ENCODE measurements at regions not wholly inside any gene's neighbourhood (a gene's known extent, or its start where the extent isn't known, plus 50 kb on each side); places are given as distances from the start of the nearest gene placed in this dataset.

GRCh38 chr12:82149045-82149444 lies 209.1 kb downstream of the CCDC59 start:
- no peak for DNase-seq

DNA sequence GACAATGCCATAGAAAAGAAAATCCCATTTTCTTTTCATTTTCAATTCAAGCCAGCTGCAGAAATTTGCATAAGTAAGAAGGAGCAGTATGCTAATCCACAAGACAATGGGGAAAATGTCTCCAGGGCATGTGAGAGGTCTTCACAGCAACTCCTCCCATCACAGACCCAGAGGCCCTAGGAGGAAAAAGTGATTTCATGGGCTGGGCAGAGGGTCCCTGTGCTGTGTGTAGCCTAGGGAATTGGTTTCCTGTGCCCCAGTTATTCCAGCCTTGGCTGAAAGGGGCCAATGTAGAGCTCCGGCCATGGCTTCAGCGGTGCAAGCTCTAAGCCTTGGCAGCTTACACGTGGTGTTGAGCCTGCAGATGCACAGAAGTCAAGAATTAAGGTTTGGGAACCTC lies 211.4 kb downstream of the CCDC59 start:
- DNase-seq = no peak

GRCh38 chr12:82144505-82144904 lies 213.7 kb downstream of the CCDC59 start:
- DNase-seq = no peak

DNA sequence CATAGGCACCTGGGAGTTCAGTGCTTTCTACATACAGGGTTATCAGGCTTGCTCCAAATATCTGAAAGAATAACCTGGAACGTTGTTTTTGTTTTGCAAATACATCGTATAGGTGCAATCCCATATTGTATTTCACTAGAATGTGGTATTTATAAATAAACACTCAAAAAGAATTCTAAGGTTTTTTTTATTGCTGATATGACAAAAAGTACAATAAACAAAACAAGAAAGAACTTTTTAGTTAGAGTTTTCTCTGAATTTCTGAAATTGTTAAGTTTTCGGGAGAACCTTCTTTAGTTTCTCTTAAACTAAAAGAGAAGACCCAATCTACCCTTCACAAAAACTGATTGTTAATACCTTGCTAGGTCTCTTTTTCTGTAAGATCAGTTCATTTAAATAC lies 225.8 kb downstream of the CCDC59 start:
- no peak for DNase-seq

GRCh38 chr12:82130762-82131161 lies 227.4 kb downstream of the CCDC59 start:
- DNase-seq = no peak

GRCh38 chr12:82124711-82125380 lies 233.3 kb downstream of the CCDC59 start:
- DNase-seq = no peak

- no peak for DNase-seq
These were observed 236.6 kb downstream of the CCDC59 start for GRCh38 chr12:82121545-82121944.

GRCh38 chr12:82120901-82121300 lies 237.3 kb downstream of the CCDC59 start:
- no peak for DNase-seq

GRCh38 chr12:82109243-82109642 lies 248.9 kb downstream of the CCDC59 start:
- no peak for DNase-seq

GRCh38 chr12:82108615-82109014 lies 249.6 kb downstream of the CCDC59 start:
- no peak for DNase-seq

DNA sequence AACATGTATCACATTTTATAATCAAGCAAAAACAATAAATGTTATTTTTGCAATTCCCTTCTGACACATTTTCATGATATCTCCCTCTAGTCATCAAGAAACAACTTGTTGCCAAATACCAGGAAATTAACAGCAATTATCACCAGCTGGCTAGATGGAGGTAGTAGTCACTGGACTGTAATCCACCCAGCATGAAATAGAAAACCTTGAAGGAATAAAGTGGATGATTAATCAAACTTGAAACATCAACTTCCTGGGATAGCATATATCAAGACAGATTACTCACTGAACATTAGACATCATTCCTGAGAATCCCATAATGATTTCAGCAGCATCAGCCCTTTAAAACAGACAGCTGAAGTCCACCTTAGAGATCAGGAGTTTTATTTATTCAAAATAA lies 259.0 kb downstream of the CCDC59 start:
- no peak for DNase-seq

DNA sequence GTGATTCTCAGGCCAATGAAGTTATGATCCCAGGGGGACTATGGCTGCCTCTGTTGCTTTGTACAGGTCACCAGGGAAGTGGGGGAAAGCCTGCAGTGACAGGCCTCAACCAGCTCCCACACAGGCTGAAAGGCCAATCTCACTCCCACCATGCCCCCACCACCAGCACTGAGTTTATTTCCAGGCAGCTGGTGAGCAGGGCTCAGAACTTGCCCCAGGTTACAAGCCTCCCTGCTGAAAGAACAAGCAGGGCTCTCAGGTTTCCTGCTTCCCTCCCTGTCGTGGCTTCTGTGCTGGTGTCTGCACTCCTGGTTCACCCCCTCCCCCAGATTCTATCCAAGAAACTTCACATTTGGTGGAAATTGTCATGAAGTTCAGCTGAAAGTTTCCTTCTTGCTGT lies 260.3 kb downstream of the CCDC59 start:
- DNase-seq = no peak

- no peak for DNase-seq
These were observed 260.7 kb downstream of the CCDC59 start for GRCh38 chr12:82097438-82097837.

DNA sequence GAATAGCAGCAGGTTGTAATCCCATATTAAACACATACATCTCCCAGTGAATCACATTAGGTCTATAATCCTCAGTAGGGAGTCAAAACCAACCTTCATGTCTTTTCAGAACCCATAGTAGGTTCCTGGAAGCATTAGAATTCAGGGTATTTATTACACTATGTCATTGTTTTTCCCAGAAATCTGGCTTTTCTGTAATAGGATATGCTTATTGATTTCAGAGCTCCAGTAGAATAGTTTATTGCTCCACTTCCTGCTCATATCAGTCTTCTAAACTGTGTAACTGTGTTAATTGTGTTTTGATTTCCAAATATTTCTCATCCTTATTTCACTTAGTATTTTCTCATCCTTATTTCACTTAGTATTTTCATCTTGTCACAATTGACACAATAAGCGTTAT lies 268.0 kb downstream of the CCDC59 start:
- DNase-seq = no peak

GRCh38 chr12:82089369-82090121 lies 268.6 kb downstream of the CCDC59 start:
- DNase-seq = no peak

DNA sequence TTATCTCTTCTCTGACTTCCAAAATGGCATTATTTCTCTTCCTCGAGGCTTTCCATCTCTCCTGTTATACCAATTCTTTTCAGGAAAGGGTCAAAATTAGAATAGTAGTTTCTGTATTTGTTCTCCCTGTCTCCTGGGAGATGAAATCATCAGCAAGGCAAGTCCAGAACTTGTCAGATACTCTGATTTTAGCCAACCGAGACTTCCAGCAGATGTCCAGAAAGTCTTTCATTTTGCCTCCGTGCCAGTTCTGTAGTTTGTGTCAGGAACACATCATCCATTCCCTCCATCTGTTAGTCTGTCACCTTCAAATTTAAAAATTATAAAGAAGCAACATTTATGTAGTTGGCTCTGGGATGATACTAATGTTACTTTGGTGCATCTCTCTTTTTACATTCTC lies 275.7 kb downstream of the CCDC59 start:
- no peak for DNase-seq

- DNase-seq = no peak
These were observed 288.2 kb downstream of the CCDC59 start for GRCh38 chr12:82069931-82070514.

DNA sequence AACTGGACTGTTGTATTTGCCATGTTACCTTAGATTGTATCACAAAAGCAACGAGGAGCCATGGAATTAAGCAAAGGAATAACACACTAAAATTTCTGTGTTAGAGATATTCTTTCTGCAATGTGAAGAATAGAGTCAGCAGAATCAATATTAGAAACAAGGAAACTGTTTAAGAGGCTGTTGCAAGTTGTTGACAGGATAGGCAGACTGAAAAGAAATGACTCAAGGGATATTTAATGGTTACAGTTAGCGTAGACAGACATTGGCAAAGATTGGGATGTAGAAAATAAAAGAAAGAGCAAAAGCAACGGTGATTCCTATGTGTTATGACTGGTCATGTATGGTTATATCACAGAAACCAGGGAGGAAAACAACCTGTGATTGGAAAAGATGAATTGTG lies 299.0 kb upstream of the PPFIA2 start:
- DNase-seq = no peak

DNA sequence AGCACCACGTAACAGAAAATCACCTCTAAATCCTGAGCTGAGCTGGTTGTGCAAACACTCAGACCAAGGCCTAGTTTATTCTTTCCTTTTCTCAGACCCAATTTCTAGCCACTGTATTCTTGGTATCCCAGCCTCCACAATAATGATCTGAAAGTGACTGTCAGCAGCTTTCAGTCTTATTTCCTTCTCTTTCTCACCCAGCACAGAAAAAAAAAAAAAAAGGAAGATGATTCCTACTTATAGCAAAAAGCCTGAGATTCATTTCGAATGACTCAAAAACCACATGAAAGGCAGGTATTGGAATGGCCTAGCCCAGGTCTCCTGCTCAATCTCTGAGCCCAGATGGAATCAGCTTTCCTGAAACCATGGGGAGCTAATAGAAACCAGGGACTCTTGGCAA lies 298.6 kb upstream of the PPFIA2 start:
- no peak for DNase-seq

DNA sequence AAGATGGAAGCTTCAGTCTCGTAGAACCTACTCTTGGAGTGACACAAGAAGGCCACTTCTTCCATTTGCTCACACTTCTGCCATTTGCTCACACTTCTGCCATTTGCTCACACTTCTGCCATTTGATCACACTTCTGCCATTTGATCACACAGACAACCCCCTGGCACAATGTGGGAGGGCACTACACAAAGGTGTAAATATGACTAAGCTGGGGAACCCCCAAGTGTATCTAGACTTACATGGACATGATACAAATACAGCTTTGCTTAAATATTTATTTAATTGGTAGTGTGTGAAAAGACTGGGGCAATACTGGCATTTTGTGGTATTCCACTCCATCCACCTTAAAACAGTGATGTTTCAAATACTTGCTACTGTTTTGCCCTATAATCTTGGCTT lies 296.2 kb upstream of the PPFIA2 start:
- DNase-seq = no peak

DNA sequence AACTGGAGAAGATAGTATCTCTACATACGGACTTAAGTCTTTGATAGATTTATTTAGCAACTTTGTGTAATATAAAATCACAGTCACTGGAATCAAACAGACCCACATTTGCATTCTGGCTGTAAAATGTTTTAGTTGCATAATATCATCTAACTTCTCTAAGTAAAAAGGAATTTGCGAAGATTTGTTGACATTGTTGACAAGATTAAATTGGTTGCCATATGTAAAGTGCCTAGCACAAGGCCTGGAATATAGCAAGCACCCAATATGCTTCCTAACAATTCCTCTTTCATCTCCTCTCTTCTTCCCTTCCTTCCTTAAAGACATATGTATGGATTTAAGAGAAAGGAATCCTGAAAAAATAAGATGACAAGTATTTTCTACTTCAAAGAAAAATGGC lies 295.4 kb upstream of the PPFIA2 start:
- no peak for DNase-seq

DNA sequence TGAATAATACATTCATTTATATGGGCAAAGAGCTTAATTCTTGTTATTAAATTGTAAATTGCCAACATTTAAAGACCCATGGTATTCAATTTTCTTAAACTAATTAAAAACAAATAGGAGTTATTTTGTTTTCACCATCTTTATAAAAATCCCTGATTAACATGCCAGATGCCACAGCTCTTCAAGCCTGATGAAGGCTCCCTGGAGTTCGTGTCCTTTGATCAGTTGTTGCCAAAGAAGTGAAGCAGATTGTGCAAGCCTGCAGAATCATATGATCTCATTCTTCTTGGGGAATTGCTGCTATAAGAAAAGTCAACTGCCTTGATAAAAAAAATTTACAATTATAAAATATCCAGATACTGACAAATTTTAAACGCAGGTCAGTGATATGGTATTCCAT lies 288.3 kb upstream of the PPFIA2 start:
- no peak for DNase-seq

GRCh38 chr12:82040987-82041743 lies 282.0 kb upstream of the PPFIA2 start:
- DNase-seq = no peak

DNA sequence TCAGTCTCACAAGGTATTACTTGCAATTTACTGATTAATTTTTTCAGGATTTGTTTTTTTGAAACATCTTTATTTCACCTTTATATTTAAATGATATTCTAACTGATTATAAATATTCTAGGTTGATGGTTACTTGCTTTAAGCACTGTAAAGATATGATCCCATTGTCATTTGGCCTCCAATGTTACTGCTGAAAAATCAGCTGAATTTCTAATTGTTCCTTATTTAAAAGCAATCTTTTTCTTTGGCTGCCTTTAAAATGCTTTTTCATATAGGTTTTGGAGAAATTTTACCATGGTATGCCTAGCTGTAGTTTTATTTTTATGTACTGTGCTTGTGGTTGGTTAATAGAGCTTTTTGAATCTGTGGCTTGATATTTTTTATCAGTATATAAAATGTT lies 275.6 kb upstream of the PPFIA2 start:
- DNase-seq = no peak

All from NCI-H1092 (cell line).